GM06990 (cell line): ENCODE measurements at regions not wholly inside any gene's neighbourhood (a gene's known extent, or its start where the extent isn't known, plus 50 kb on each side); places are given as distances from the start of the nearest gene placed in this dataset.

Source experiments
- DNase-seq: peaks from one replicate; pipeline ENCODE4 v3.0.0-alpha.2; 2011; ENCODE audit not compliant: insufficient read length; ENCODE audit errors: extremely low read depth
- H3K27me3 ChIP-seq: replicated peaks from 2 replicates; pipeline ENCODE4 v1.6.0; 2011; ENCODE audit warnings: low read length; ENCODE audit not compliant: control insufficient read depth, insufficient read depth
- H3K36me3 ChIP-seq: 2 replicates; pipeline ENCODE4 v1.5.1; 2011; ENCODE audit warnings: low read length; ENCODE audit not compliant: control insufficient read depth, insufficient read depth
- H3K4me3 ChIP-seq: replicated peaks from 2 replicates; pipeline ENCODE4 v1.5.1; 2011; ENCODE audit warnings: low read depth, mild to moderate bottlenecking, control low read depth, low read length
- CTCF ChIP-seq: IDR thresholded peaks from 2 replicates; pipeline ENCODE4 v1.5.1; 2011; ENCODE audit warnings: low read length, control low read depth, mild to moderate bottlenecking, inconsistent platforms; ENCODE audit not compliant: insufficient read depth, poor library complexity, severe bottlenecking

DNA sequence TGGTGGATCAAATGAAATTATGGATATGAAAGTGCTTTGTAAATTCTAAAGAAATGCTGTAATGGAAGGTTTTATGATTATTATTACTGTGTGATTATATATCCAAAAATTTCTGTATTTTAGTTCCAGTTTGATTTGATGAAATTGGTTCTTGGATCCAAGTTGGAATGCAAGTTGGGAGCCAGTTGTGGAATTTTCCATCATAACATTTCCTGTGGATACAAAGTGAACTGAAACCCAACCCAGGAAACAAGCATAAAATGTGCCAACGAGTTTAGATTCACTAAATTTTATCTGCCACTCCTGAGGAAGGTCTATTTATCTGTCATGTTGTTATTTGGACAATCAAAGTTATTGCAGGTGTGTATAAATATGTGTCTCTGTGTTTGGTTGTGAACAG, 131.4 kb upstream of the MDFIC start:
- no peak overlapping the region for H3K4me3 ChIP-seq
- no peak for DNase-seq
- no peak for TF ChIP-seq CTCF
- H3K36me3 ChIP-seq = no peaks in the 10 kb centered on the region
- no peaks in the 10 kb centered on the region for H3K27me3 ChIP-seq

DNA sequence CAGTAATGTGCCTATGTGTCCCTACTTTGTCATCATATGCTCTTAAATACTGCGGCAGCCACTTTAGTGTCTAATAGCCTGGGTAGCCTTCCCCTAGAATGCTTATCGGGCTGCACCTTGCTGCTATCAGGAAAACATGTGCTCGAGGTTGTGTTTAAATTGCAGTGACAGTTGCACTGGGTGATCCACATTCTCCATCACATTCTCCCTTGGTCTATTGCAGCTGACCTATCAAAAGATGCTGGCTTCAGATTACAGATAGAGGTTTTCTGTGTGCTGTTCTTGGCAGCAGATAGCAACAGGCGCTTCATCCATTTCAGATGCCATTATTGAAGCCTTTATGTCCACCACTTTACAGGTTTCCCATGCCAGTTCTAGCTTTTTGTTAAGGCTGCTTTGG, 130.1 kb upstream of the MDFIC start:
- no peak for TF ChIP-seq CTCF
- no peaks in the 10 kb centered on the region for H3K27me3 ChIP-seq
- DNase-seq = no peak
- H3K36me3 ChIP-seq = no peaks in the 10 kb centered on the region
- H3K4me3 ChIP-seq = no peak overlapping the region

DNA sequence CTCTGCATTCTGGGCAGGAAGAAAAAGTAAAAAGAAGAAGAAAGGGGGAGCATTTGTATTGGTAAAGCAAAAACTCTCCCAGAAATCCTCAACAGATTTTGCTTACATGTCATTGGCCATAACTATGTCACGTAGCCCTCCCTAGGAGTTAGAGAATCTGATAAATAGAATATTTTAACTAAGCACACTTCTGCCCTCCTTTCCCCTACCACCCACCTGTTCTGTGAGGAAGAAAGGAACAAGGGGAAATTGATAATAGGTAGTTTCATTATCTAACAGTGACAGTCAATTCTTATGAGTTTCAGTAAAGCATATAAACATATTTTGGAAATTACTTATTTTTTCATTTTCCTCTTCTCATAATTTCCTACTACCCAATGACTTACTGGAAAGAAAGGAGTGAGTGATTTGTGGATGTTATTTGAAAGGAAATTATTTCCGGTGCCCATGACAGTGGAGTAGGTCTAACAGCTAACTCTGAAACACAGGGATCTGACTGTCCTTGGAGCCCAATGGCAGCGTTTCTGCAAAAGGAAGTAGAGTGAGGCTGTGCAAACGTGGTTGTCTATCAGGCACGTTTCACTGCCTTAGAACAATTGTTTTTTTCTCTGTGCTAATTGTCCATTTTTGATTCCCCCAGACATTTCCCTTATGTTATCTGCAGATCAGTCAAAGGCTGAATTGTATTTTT, 128.6 kb upstream of the MDFIC start:
- Histone ChIP-seq H3K27me3 (no peaks in the 10 kb centered on the region), H3K36me3 (no peaks in the 10 kb centered on the region), H3K4me3 (no peak overlapping the region)
- TF ChIP-seq CTCF = no peak
- DNase-seq = no peak

DNA sequence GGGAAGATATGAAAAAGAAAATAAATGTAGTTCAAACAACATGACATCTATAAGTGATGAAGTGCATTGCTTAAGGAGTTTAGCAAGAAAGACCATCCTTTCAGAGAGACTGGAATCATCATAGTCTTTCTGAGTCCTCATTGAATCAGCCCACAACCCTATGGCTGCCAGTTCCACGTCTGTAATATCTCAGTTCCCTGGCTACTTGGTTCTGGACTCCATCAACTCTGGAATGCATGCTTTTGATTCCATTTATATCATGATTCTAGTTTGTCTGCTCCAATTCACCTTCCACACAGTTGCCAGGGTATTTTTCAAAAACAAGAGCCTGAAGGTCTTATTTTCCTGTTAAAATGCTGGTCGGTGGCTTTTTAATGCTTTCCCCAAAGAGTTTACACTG, 126.4 kb upstream of the MDFIC start:
- TF ChIP-seq CTCF = no peak
- no peaks in the 10 kb centered on the region for H3K36me3 ChIP-seq
- no peaks in the 10 kb centered on the region for H3K27me3 ChIP-seq
- no peak overlapping the region for H3K4me3 ChIP-seq
- no peak for DNase-seq

GRCh38 chr7:114799628-114800028, 122.3 kb upstream of the MDFIC start:
- H3K27me3 ChIP-seq = no peaks in the 10 kb centered on the region
- peak; percentile 44 for DNase-seq
- H3K4me3 ChIP-seq = no peak overlapping the region
- no peak for TF ChIP-seq CTCF
- H3K36me3 ChIP-seq = no peaks in the 10 kb centered on the region

- Histone ChIP-seq H3K36me3 (no peaks in the 10 kb centered on the region), H3K4me3 (no peak overlapping the region), H3K27me3 (no peaks in the 10 kb centered on the region)
- peak; percentile 22 for DNase-seq
- no peak for TF ChIP-seq CTCF
Measured at GRCh38 chr7:114802632-114803031, 119.3 kb upstream of the MDFIC start.
